ENCODE measurements at regions not wholly inside any gene's neighbourhood (a gene's known extent, or its start where the extent isn't known, plus 50 kb on each side); places are given as distances from the start of the nearest gene placed in this dataset.
A peak's percentile ranks its signal among the peaks of the same experiment; 100 is the strongest.

DNA sequence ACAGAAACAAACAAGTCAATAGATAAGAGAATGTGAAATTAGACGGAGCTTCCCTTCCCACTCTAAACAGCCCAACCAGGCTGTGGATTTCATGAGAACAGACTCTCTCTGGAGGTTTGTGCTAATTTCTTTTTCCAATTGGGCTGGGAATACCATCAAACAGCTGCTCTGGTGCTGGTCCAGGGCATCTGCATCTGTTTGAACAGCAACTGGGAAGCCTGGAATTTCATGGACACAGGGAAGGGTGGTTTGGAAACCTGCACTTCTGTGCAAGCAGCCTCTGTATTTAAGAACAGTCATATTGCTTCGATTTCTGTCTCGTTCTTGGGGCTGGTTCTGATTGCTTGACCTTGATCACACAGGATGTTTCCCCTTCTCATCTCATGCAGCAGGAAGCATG lies 88.7 kb downstream of the FOXL1 start:
- Histone ChIP-seq H3K27ac (ENCODE audit: control insufficient read depth, insufficient read depth) (no peak overlapping the region), H3K79me2 (ENCODE audit: control insufficient read depth, insufficient read depth, low read length) (no peaks in the 10 kb centered on the region), H4K20me1 (ENCODE audit: control insufficient read depth, insufficient read depth) (no peaks in the 10 kb centered on the region), H3K27me3 (replicated peaks in 1 of 2; ENCODE audit: control insufficient read depth in 2 of 2, insufficient read depth in 2 of 2, low read length in 1 of 2) (no peaks in the 10 kb centered on the region), H3K4me1 (ENCODE audit: control insufficient read depth, insufficient read depth, low read length) (peaks cover 4% of the 10 kb centered on the region; the same call in 1 of the 2 replicates), H2AFZ (ENCODE audit: control insufficient read depth, low read depth, low read length) (no peak overlapping the region), H3K9me3 (replicated peaks; ENCODE audit: control insufficient read depth, insufficient read depth, low read length) (no peaks in the 10 kb centered on the region; the same call in 2 of the 3 replicates), H3K9ac (ENCODE audit: control insufficient read depth, insufficient read depth, low read length) (no peak overlapping the region), H3K36me3 (ENCODE audit: control insufficient read depth in 2 of 2, insufficient read depth in 2 of 2, low read length in 1 of 2) (no peaks in the 10 kb centered on the region), H3K4me3 (no peak overlapping the region), H3K4me2 (ENCODE audit: control insufficient read depth, insufficient read depth) (no peak overlapping the region)
- FAIRE-seq (no peak), DNase-seq (ENCODE audit: low read depth, low spot score) (no peak), ATAC-seq (no peak)
- no peak for TF ChIP-seq YY1 (IDR thresholded peaks at IDR 0.05; ENCODE audit: low read depth, low read length)
- no peak for TF ChIP-seq MLLT1 (IDR thresholded peaks at IDR 0.05)
- WGBS (ENCODE audit: insufficient coverage, insufficient replicate concordance, low lambda C conversion rate, missing lambda C conversion rate) = 22% methylated on average over 3 of the region's 3 CpGs
- CTCF ChIA-PET = no interaction called here
- POLR2A ChIA-PET = interaction anchor here (1.0 kb wide), 1 partner anchor 110 kb away, joined by 3 read pairs; no protein-coding TSS in a partner anchor
- in situ Hi-C loops (cut with MboI) (no loop called here), intact Hi-C loops (cut with micrococcal nuclease; ENCODE audit: unreplicated experiment) (no loop called here)
- no TSS peak for BruUV-seq (replicated peaks)
- RAD21 ChIA-PET (ENCODE audit: unreplicated experiment) = no interaction called here
- SMC1A ChIA-PET (ENCODE audit: uncharacterized antibody, unreplicated experiment) = interaction anchor here (1.5 kb wide), 1 partner anchor 9 kb away, joined by 3 read pairs; no protein-coding TSS in a partner anchor

DNA sequence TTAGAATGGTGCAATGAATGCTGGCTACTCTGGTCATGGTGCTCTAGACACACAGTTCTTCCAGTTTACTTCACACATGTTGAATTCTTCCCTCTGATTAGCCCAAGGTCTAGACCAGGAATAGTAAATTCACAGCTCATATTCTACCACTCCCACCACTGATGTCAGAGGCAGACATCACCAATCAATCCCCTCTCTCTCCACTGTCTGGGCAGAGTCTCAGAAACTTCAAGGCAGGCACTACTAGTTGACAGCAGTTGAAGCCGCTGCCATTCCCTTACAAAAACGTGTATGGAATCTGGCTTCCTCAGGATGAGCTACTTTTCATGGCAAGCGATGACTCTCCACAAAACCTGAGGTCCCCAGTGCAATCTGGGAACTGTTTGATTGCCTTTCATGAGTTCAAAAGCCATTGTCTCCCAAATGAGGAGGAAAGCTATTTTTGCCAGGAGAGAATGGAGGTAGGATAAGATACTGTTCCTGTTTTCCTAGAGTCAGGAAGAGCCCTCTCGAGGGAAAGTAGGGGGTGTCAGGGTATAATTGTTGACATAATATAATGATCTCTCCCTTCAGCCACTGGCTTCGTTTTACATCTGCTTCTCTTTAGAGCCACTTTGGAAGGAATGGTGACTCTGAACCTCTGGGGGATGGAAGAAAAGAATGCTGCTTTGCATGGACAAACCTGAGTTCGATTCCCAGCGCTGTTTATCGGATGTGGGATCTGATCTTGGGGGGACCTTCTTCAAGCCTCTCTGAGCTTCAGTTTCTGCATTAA lies 90.0 kb downstream of the FOXL1 start:
- POLR2A ChIA-PET = no interaction called here
- intact Hi-C loops (cut with micrococcal nuclease; ENCODE audit: unreplicated experiment) (no loop called here), in situ Hi-C loops (cut with MboI) (no loop called here)
- Histone ChIP-seq H3K4me2 (ENCODE audit: control insufficient read depth, insufficient read depth) (no peak overlapping the region), H4K20me1 (ENCODE audit: control insufficient read depth, insufficient read depth) (no peaks in the 10 kb centered on the region), H3K4me3 (no peak overlapping the region), H2AFZ (ENCODE audit: control insufficient read depth, low read depth, low read length) (no peak overlapping the region), H3K9ac (ENCODE audit: control insufficient read depth, insufficient read depth, low read length) (no peak overlapping the region), H3K9me3 (replicated peaks; ENCODE audit: control insufficient read depth, insufficient read depth, low read length) (no peaks in the 10 kb centered on the region; the same call in 2 of the 3 replicates), H3K79me2 (ENCODE audit: control insufficient read depth, insufficient read depth, low read length) (no peaks in the 10 kb centered on the region), H3K27ac (ENCODE audit: control insufficient read depth, insufficient read depth) (no peak overlapping the region), H3K27me3 (replicated peaks in 1 of 2; ENCODE audit: control insufficient read depth in 2 of 2, insufficient read depth in 2 of 2, low read length in 1 of 2) (no peaks in the 10 kb centered on the region), H3K36me3 (ENCODE audit: control insufficient read depth in 2 of 2, insufficient read depth in 2 of 2, low read length in 1 of 2) (no peaks in the 10 kb centered on the region), H3K4me1 (ENCODE audit: control insufficient read depth, insufficient read depth, low read length) (peaks cover 4% of the 10 kb centered on the region; the same call in 1 of the 2 replicates)
- CTCF ChIA-PET = interaction anchor here (1.2 kb wide), 1 partner anchor 48 kb away, joined by 3 read pairs; no protein-coding TSS in a partner anchor
- DNase-seq (ENCODE audit: low read depth, low spot score) (no peak), FAIRE-seq (no peak), ATAC-seq (no peak)
- SMC1A ChIA-PET (ENCODE audit: uncharacterized antibody, unreplicated experiment) = interaction anchor here (0.7 to 1.7 kb wide), 7 partner anchors 12 to 104 kb away, joined by 3 to 4 read pairs (median 3); no protein-coding TSS in a partner anchor
- no TSS peak for BruUV-seq (replicated peaks)
- RAD21 ChIA-PET (ENCODE audit: unreplicated experiment) = interaction anchor here (1.6 kb wide), 1 partner anchor 104 kb away, joined by 4 read pairs; no protein-coding TSS in a partner anchor
- TF ChIP-seq MLLT1 (IDR thresholded peaks at IDR 0.05) (peak; percentile 78), ZBTB40 (IDR thresholded peaks at IDR 0.05; ENCODE audit: borderline replicate concordance) (no peak)
- 3% methylated on average over 8 of the region's 8 CpGs for WGBS (ENCODE audit: insufficient coverage, insufficient replicate concordance, low lambda C conversion rate, missing lambda C conversion rate)
